PC-9 (cell line): ENCODE measurements at regions not wholly inside any gene's neighbourhood (a gene's known extent, or its start where the extent isn't known, plus 50 kb on each side); places are given as distances from the start of the nearest gene placed in this dataset.
A peak's percentile ranks its signal among the peaks of the same experiment; 100 is the strongest.

Experiments used
- BruUV-seq: library from RNA; stranded (reverse); fragments of 400-500 nt; replicated peaks from 2 replicates; lab custom pipeline; 2021; lab: Mats Ljungman, UMichigan
- CTCF ChIA-PET: fragments of 300-600 bp; sonication (Branson Sonifier 250); formaldehyde crosslinking; loops from one replicate; lab custom pipeline; 2022; ENCODE audit warnings: antibody characterized with exemption; lab: Charles Lee
- POLR2A ChIA-PET: fragments of 300-600 bp; sonication (Branson Sonifier 250); formaldehyde crosslinking; loops from one replicate; lab custom pipeline; 2022; ENCODE audit warnings: antibody characterized with exemption; ENCODE audit not compliant: unreplicated experiment; lab: Charles Lee
- DNase-seq, 2 experiments: peaks; one replicate each; pipeline versions ENCODE4 v3.0.0 to v3.0.0-alpha.2; 2015 to 2022; ENCODE audit warnings: mixed read lengths in 1 of 2
- H2AFZ ChIP-seq: fragments of 200-600 bp; sonication (generic); 2 replicates; pipeline ENCODE4 v1.8.1; 2017; ENCODE audit warnings: antibody characterized with exemption
- H3F3A ChIP-seq: fragments of 200-600 bp; sonication (generic); 2 replicates; pipeline ENCODE4 v1.8.1; 2017; ENCODE audit warnings: antibody characterized with exemption, mild to moderate bottlenecking, low read depth; ENCODE audit not compliant: insufficient read depth
- H3K27ac ChIP-seq: fragments of 200-600 bp; sonication (generic); 2 replicates; pipeline ENCODE4 v1.6.1; 2016; ENCODE audit warnings: mixed run types
- H3K27me3 ChIP-seq: fragments of 200-600 bp; sonication (generic); 2 replicates; pipeline ENCODE4 v1.6.1; 2016; ENCODE audit warnings: low read depth, mixed run types; ENCODE audit not compliant: insufficient read depth
- H3K36me3 ChIP-seq: fragments of 200-600 bp; sonication (generic); 2 replicates; pipeline ENCODE4 v1.6.1; 2016; ENCODE audit warnings: low read depth, mixed run types
- H3K4me1 ChIP-seq: fragments of 200-600 bp; sonication (generic); replicated peaks from 2 replicates; pipeline ENCODE4 v1.6.1; 2016; ENCODE audit warnings: mixed run types; ENCODE audit not compliant: insufficient read depth
- H3K4me2 ChIP-seq: fragments of 200-600 bp; sonication (generic); 2 replicates; pipeline ENCODE4 v1.6.1; 2017; ENCODE audit warnings: mixed run types
- H3K4me3 ChIP-seq: fragments of 200-600 bp; sonication (generic); 2 replicates; pipeline ENCODE4 v1.6.1; 2016; ENCODE audit warnings: mixed run types
- H3K79me2 ChIP-seq: fragments of 200-600 bp; sonication (generic); 2 replicates; pipeline ENCODE4 v1.6.1; 2017; ENCODE audit warnings: low read depth, mixed run types
- H3K9me2 ChIP-seq: fragments of 200-600 bp; sonication (generic); 2 replicates; pipeline ENCODE4 v1.8.1; 2017; ENCODE audit warnings: mild to moderate bottlenecking; ENCODE audit not compliant: insufficient read depth
- H3K9me3 ChIP-seq: fragments of 200-600 bp; sonication (generic); 2 replicates; pipeline ENCODE4 v1.8.1; 2016; ENCODE audit warnings: low read depth; ENCODE audit not compliant: insufficient read depth
- H4K20me1 ChIP-seq: fragments of 200-600 bp; sonication (generic); 2 replicates; pipeline ENCODE4 v1.8.1; 2017; ENCODE audit not compliant: insufficient read depth
- EZH2 ChIP-seq: fragments of 200-600 bp; sonication (generic); IDR thresholded peaks from 2 replicates; pipeline ENCODE4 v1.8.0; 2017; ENCODE audit warnings: antibody characterized with exemption, low read depth
- intact Hi-C: fragments of 100-400 bp; cut with micrococcal nuclease; formaldehyde crosslinking; loops from one replicate; pipeline ENCODE4 v1.10.0; 2022; ENCODE audit not compliant: unreplicated experiment
- TF ChIP-seq, protein P1 (sequence below): fragments of 200-600 bp; sonication (generic); conservative IDR thresholded peaks from 2 replicates; pipeline ENCODE4 v1.6.1; 2017; ENCODE audit warnings: mixed run types, antibody characterized with exemption, mild to moderate bottlenecking, moderate library complexity

DNA sequence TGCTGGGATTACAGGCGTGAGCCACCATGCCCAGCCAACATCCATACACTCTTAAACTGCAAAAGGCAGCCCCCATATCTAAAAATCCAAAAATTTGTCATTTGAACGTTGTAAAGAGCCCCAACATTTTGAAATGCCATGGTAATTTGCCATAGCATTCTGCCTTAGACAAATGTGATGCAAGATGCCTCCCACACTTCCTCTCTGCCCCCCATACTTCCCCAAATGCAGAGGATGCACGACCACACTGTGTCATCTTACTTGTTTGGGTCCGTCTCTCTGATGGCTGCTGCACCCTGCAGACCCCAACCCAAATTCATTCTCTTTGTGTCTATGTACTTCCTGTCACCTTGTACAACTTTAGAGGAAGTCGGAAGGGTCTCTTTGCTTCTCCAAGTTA, 1125.6 kb upstream of the AUTS2 start:
- Histone ChIP-seq H3K27me3 (no peaks in the 10 kb centered on the region), H3K9me2 (no peaks in the 10 kb centered on the region), H2AFZ (no peak overlapping the region), H3K4me2 (no peak overlapping the region), H3K4me3 (no peak overlapping the region), H3K9me3 (no peaks in the 10 kb centered on the region), H3K36me3 (no peaks in the 10 kb centered on the region), H4K20me1 (no peaks in the 10 kb centered on the region), H3K4me1 (no peaks in the 10 kb centered on the region), H3K27ac (no peak overlapping the region), H3F3A (no peaks in the 10 kb centered on the region), H3K79me2 (no peaks in the 10 kb centered on the region)
- intact Hi-C loops: no loop called here
- ChIA-PET CTCF (no interaction called here), POLR2A (no interaction called here)
- DNase-seq: no peak
- BruUV-seq: no TSS peak
- TF ChIP-seq, protein P1, sequence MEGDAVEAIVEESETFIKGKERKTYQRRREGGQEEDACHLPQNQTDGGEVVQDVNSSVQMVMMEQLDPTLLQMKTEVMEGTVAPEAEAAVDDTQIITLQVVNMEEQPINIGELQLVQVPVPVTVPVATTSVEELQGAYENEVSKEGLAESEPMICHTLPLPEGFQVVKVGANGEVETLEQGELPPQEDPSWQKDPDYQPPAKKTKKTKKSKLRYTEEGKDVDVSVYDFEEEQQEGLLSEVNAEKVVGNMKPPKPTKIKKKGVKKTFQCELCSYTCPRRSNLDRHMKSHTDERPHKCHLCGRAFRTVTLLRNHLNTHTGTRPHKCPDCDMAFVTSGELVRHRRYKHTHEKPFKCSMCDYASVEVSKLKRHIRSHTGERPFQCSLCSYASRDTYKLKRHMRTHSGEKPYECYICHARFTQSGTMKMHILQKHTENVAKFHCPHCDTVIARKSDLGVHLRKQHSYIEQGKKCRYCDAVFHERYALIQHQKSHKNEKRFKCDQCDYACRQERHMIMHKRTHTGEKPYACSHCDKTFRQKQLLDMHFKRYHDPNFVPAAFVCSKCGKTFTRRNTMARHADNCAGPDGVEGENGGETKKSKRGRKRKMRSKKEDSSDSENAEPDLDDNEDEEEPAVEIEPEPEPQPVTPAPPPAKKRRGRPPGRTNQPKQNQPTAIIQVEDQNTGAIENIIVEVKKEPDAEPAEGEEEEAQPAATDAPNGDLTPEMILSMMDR: no peak
- TF ChIP-seq EZH2: no peak

DNA sequence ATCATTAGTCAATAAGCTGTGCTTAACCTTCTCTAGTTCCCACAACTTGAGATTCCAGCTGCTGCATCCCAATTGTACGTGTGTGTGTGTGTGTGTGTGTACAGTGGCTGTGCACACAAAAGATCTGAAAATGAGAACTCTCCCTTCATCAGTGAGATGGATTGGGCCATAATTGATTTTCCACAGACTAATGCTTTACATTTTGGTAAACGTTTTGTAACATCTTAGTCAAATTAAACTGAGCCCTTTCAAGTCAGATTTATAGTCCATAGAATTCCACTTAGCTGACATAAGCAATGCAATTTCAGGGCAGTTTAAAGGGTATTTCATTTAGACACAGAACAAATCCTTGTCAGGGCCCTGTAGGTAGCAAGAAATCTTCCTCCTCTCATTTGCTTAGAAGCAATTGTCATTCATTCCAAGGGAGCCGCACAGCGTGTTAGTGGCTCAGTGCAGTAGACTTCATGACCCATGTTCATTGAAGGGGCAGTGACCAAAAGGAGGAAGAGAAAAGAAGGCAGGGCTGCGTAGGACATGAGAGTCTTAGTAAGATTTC, 1123.5 kb upstream of the AUTS2 start:
- Histone ChIP-seq H2AFZ (no peak overlapping the region), H4K20me1 (no peaks in the 10 kb centered on the region), H3K4me2 (no peak overlapping the region), H3K4me3 (no peak overlapping the region), H3K36me3 (no peaks in the 10 kb centered on the region), H3K27ac (no peak overlapping the region), H3K4me1 (no peaks in the 10 kb centered on the region), H3K27me3 (no peaks in the 10 kb centered on the region), H3K79me2 (no peaks in the 10 kb centered on the region), H3K9me2 (no peaks in the 10 kb centered on the region), H3F3A (no peaks in the 10 kb centered on the region), H3K9me3 (0 out of 2 replicates have a peak, but pooled peaks cover 3% of the 10 kb centered on the region)
- DNase-seq: no peak
- ChIA-PET CTCF (no interaction called here), POLR2A (no interaction called here)
- no TSS peak for BruUV-seq
- intact Hi-C loops: no loop called here
- TF ChIP-seq, protein P1: no peak
- TF ChIP-seq EZH2: no peak

DNA sequence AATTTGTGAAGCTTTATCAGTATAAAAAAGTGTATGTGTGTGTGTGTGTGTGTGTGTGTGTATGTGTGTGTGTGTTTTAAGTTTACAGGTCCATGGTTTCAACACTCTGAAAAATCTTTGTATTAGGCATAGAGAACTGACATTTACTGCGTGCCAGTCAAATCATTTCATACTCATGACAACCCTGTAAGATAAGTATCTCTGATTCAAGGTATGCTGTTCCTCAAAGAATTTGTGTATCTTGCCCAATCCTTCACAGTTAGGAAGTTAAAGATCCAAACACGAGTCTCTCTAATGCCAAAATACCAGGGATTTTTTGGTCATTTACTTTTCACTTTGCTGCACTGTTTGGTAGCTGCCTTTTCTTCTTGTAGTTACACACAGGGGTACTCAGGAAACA, 1121.3 kb upstream of the AUTS2 start:
- Histone ChIP-seq H3K4me1 (no peaks in the 10 kb centered on the region), H3F3A (no peaks in the 10 kb centered on the region), H3K4me3 (no peak overlapping the region), H3K36me3 (no peaks in the 10 kb centered on the region), H4K20me1 (no peaks in the 10 kb centered on the region), H3K27ac (no peak overlapping the region), H3K9me3 (0 out of 2 replicates have a peak, but pooled peaks cover 4% of the 10 kb centered on the region), H2AFZ (no peak overlapping the region), H3K27me3 (no peaks in the 10 kb centered on the region), H3K4me2 (no peak overlapping the region), H3K9me2 (no peaks in the 10 kb centered on the region), H3K79me2 (no peaks in the 10 kb centered on the region)
- intact Hi-C loops: no loop called here
- BruUV-seq: no TSS peak
- peak in 1 of 2 experiments; percentile 78 for DNase-seq
- ChIA-PET POLR2A (no interaction called here), CTCF (no interaction called here)
- TF ChIP-seq, protein P1: no peak
- no peak for TF ChIP-seq EZH2
